ENCODE measurements at regions not wholly inside any gene's neighbourhood (a gene's known extent, or its start where the extent isn't known, plus 50 kb on each side); places are given as distances from the start of the nearest gene placed in this dataset.

DNA sequence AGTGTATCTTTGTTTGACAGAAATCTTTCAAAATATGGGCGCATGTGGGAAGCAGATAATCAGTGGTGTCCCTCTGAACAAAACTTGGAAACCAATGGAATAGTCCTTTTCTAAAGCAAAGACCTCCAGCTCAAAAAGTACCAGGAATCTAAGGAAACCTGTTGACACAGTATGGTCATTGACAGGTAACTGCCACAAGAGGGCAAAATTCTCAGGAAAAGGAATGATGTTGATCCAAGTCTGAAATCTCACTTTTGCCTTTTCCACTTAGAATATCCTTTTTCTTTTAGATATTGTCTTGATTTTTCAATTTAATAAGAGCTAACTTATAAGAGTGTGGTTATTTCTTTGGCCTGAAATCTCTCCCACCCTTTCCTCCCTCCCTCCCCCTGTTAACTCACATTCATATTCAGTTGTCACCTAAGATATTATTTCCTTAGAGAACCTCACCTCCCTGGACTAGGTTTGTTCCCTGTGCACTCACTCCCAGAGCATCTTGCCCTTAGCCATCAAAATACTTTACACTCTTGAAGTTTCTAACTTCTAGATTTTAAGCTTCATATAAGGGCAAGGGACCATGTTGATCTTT lies 59.0 kb upstream of the BARX1 start:
- no peaks in the 10 kb centered on the region for H3K9me3 ChIP-seq (replicated peaks; ENCODE audit: control insufficient read depth, insufficient read depth, low read length)
- no peak overlapping the region for H3K4me2 ChIP-seq (ENCODE audit: insufficient read depth, low read length)
- intact Hi-C loops (cut with micrococcal nuclease) = loop anchor here (1.0 to 10.0 kb wide), 4 partner anchors 16 to 591 kb away; no protein-coding TSS in a partner anchor
- ChIA-PET POLR2A (no interaction called here), CTCF (interaction anchor here (0.5 to 8.9 kb wide), 38 partner anchors 11 to 599 kb away, joined by 3 to 493 read pairs (median 5); no protein-coding TSS in a partner anchor)
- no peaks in the 10 kb centered on the region for H3K36me3 ChIP-seq (ENCODE audit: control insufficient read depth in 2 of 2, extremely low read depth in 1 of 2, insufficient read depth in 2 of 2, low read length in 2 of 2)
- FAIRE-seq (no peak), DNase-seq (ENCODE audit: low read depth, low spot score) (peak; percentile 35)
- H3K27me3 ChIP-seq (ENCODE audit: control insufficient read depth in 2 of 2, insufficient read depth in 2 of 2, low read length in 2 of 2) = peaks cover 0 to 5% of the 10 kb centered on the region in 2 experiments
- no peak overlapping the region for H3K9ac ChIP-seq (replicated peaks; ENCODE audit: extremely low read depth, insufficient read depth, low read length)
- peaks cover 3% of the 10 kb centered on the region for H3K4me1 ChIP-seq (ENCODE audit: control insufficient read depth, extremely low read depth, insufficient read depth, low read length)
- no peaks in the 10 kb centered on the region for H4K20me1 ChIP-seq (replicated peaks; ENCODE audit: control insufficient read depth, extremely low read depth, insufficient read depth, low read length)
- no peak overlapping the region for H3K4me3 ChIP-seq (replicated peaks in 1 of 3; ENCODE audit: insufficient read depth in 1 of 3, low read depth in 1 of 3, low read length in 3 of 3)
- BruUV-seq (replicated peaks) = no TSS peak
- dilution Hi-C loops (cut with MboI; ENCODE audit: extremely low pct_ligation_motif_present, low sequenced_read_pairs) = no loop called here
- TF ChIP-seq, protein P1, sequence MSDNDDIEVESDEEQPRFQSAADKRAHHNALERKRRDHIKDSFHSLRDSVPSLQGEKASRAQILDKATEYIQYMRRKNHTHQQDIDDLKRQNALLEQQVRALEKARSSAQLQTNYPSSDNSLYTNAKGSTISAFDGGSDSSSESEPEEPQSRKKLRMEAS (IDR thresholded peaks at IDR 0.05; ENCODE audit: insufficient read depth, insufficient read length) = no peak
- peak; percentile 41 to 50 for TF ChIP-seq CTCF (IDR thresholded peaks at IDR 0.05; ENCODE audit: extremely low read depth in 1 of 2, insufficient read depth in 1 of 2, low read depth in 1 of 2, low read length in 2 of 2)
- no peaks in the 10 kb centered on the region for H3K79me2 ChIP-seq (ENCODE audit: control insufficient read depth, insufficient read depth, low read length)
- H2AFZ ChIP-seq (ENCODE audit: low read depth, low read length) = no peak overlapping the region
- H3K27ac ChIP-seq (ENCODE audit: insufficient read depth, low read depth, low read length) = no peak overlapping the region
- H3K9me1 ChIP-seq (replicated peaks; ENCODE audit: control insufficient read depth, extremely low read depth, insufficient read depth, low read length) = no peaks in the 10 kb centered on the region

DNA sequence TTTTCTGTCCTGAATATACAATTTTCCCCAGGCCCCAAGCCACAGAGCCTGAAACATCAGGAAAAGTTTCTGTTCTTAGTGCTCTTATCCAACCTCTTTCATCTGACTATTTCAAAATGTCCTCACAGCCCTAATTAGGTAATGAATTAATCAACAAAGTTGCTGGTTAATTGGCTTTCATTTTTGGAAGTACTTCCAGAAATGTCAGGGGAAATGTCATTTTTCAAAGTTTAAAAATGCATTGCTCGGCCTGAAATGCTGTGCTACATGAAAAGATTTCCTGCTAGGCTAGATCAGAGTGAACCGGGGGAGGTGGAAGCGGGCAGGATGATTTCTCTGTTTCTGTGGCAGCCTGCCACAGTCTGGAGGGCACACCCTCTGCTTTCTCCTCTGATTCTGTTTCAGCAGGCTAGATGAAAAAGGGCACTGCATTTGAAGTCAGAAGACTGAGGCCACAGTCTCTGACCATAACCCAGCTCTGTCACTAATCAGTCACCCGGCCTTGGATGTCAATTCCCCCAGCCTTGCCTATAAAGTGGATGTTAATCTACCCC lies 55.9 kb upstream of the BARX1 start:
- DNase-seq (ENCODE audit: low read depth, low spot score) = no peak
- no peaks in the 10 kb centered on the region for H3K9me3 ChIP-seq (replicated peaks; ENCODE audit: control insufficient read depth, insufficient read depth, low read length)
- peaks cover 3% of the 10 kb centered on the region for H3K4me1 ChIP-seq (ENCODE audit: control insufficient read depth, extremely low read depth, insufficient read depth, low read length)
- TF ChIP-seq POLR2A (IDR thresholded peaks at IDR 0.05; ENCODE audit: low read depth, low read length) = no peak
- no peak for TF ChIP-seq POLR2AphosphoS5 (IDR thresholded peaks at IDR 0.05; ENCODE audit: insufficient read depth, low read depth, low read length)
- no peak for TF ChIP-seq EZH2 (IDR thresholded peaks at IDR 0.05; ENCODE audit: borderline replicate concordance, low read depth, low read length, severe bottlenecking)
- TF ChIP-seq MYC (IDR thresholded peaks at IDR 0.05; ENCODE audit: low read depth, low read length) = no peak
- no peak for TF ChIP-seq JUN (IDR thresholded peaks at IDR 0.05; ENCODE audit: borderline replicate concordance, insufficient read depth, insufficient read length, low read depth)
- TF ChIP-seq CTCF (IDR thresholded peaks at IDR 0.05; ENCODE audit: extremely low read depth in 1 of 2, insufficient read depth in 1 of 2, low read depth in 1 of 2, low read length in 2 of 2) = no peak
- no peak for TF ChIP-seq FOS (IDR thresholded peaks at IDR 0.05; ENCODE audit: borderline replicate concordance, insufficient read depth, low read length)
- no peak for TF ChIP-seq GATA2 (IDR thresholded peaks at IDR 0.05; ENCODE audit: insufficient read depth, insufficient read length, low read depth, low read length)
- TF ChIP-seq, protein P1 (IDR thresholded peaks at IDR 0.05; ENCODE audit: insufficient read depth, insufficient read length) = no peak
- no peaks in the 10 kb centered on the region for H3K9me1 ChIP-seq (replicated peaks; ENCODE audit: control insufficient read depth, extremely low read depth, insufficient read depth, low read length)
- POLR2A ChIA-PET = no interaction called here
- no peaks in the 10 kb centered on the region for H3K36me3 ChIP-seq (ENCODE audit: control insufficient read depth in 2 of 2, extremely low read depth in 1 of 2, insufficient read depth in 2 of 2, low read length in 2 of 2)
- CTCF ChIA-PET = interaction anchor here (8.9 kb wide), 1 partner anchor 202 kb away, joined by 493 read pairs; no protein-coding TSS in a partner anchor
- no peaks in the 10 kb centered on the region for H3K79me2 ChIP-seq (ENCODE audit: control insufficient read depth, insufficient read depth, low read length)
- no peak overlapping the region for H3K27ac ChIP-seq (ENCODE audit: insufficient read depth, low read depth, low read length)
- H3K27me3 ChIP-seq (ENCODE audit: control insufficient read depth in 2 of 2, insufficient read depth in 2 of 2, low read length in 2 of 2) = peaks cover 0 to 7% of the 10 kb centered on the region in 2 experiments
- dilution Hi-C loops (cut with MboI; ENCODE audit: extremely low pct_ligation_motif_present, low sequenced_read_pairs) = no loop called here
- H2AFZ ChIP-seq (ENCODE audit: low read depth, low read length) = no peak overlapping the region
- H3K4me3 ChIP-seq (replicated peaks in 1 of 3; ENCODE audit: insufficient read depth in 1 of 3, low read depth in 1 of 3, low read length in 3 of 3) = no peak overlapping the region
- BruUV-seq (replicated peaks) = no TSS peak
- intact Hi-C loops (cut with micrococcal nuclease) = loop anchor here (10.0 kb wide), 1 partner anchor 594 kb away; no protein-coding TSS in a partner anchor
- FAIRE-seq = no peak
- H3K9ac ChIP-seq (replicated peaks; ENCODE audit: extremely low read depth, insufficient read depth, low read length) = no peak overlapping the region
- H4K20me1 ChIP-seq (replicated peaks; ENCODE audit: control insufficient read depth, extremely low read depth, insufficient read depth, low read length) = no peaks in the 10 kb centered on the region
- H3K4me2 ChIP-seq (ENCODE audit: insufficient read depth, low read length) = no peak overlapping the region
